SK-N-MC (cell line): ENCODE measurements at regions not wholly inside any gene's neighbourhood (a gene's known extent, or its start where the extent isn't known, plus 50 kb on each side); places are given as distances from the start of the nearest gene placed in this dataset.

Experiments
- EZH2 ChIP-seq: fragments of 200-600 bp; sonication (generic); IDR thresholded peaks from one replicate; pipeline ENCODE4 v1.6.1; 2017; ENCODE audit warnings: antibody characterized with exemption
- POLR2AphosphoS5 ChIP-seq: IDR thresholded peaks from 2 replicates; pipeline ENCODE4 v1.6.1; 2012; ENCODE audit warnings: mild to moderate bottlenecking, low read depth, low read length, borderline replicate concordance

- no peak for TF ChIP-seq EZH2
- TF ChIP-seq POLR2AphosphoS5: no peak
Observed at GRCh38 chr16:76114681-76115080, 162.5 kb upstream of the CNTNAP4 start.
